ENCODE measurements at regions not wholly inside any gene's neighbourhood (a gene's known extent, or its start where the extent isn't known, plus 50 kb on each side); places are given as distances from the start of the nearest gene placed in this dataset.
A peak's percentile ranks its signal among the peaks of the same experiment; 100 is the strongest.

GRCh38 chr14:65263177-65263788 lies 149.2 kb upstream of the FUT8 start:
- no peak overlapping the region for H3K4me3 ChIP-seq (ENCODE audit: insufficient read depth, low read depth, low read length)
- H2BK20ac ChIP-seq (ENCODE audit: low read depth, low read length): no peak overlapping the region
- peak; percentile 61 for DNase-seq
- no peak overlapping the region for H3K4me2 ChIP-seq (ENCODE audit: low read depth, low read length)
- peak overlapping the region in 1 of 2 experiments; percentile 50; a peak in 1 of 4 replicates for H4K8ac ChIP-seq (ENCODE audit: low read depth in 2 of 2, low read length in 2 of 2)
- H3K4ac ChIP-seq (ENCODE audit: low read depth, low read length): no peak overlapping the region
- peak overlapping the region; percentile 92 for H2AK9ac ChIP-seq (replicated peaks; ENCODE audit: low read depth, low read length, poor library complexity)
- WGBS, 2 experiments (ENCODE audit: extremely low coverage in 2 of 2, insufficient read length in 1 of 2): no CpG with 5 or more reads among the region's 6 CpGs
- no peak overlapping the region for H3K9ac ChIP-seq (ENCODE audit: low read depth, low read length)
- TF ChIP-seq MAFK (IDR thresholded peaks at IDR 0.05; ENCODE audit: low read depth, low read length) (no peak), CEBPB (IDR thresholded peaks at IDR 0.05; ENCODE audit: low read depth, low read length) (peak; percentile 18; the same call in 1 of the 2 replicates), BHLHE40 (IDR thresholded peaks at IDR 0.05; ENCODE audit: low read depth, low read length) (no peak), NFE2L2 (IDR thresholded peaks at IDR 0.05; ENCODE audit: low read depth, low read length) (no peak), FOS (IDR thresholded peaks at IDR 0.05; ENCODE audit: low read depth, low read length) (0 out of 2 replicates have a peak, but pooled peaks have one; percentile 12), USF2 (IDR thresholded peaks at IDR 0.05; ENCODE audit: low read depth, low read length) (0 out of 2 replicates have a peak, but pooled peaks have one; percentile 5), MXI1 (IDR thresholded peaks at IDR 0.05; ENCODE audit: borderline replicate concordance, low read depth, low read length) (no peak)
- TF ChIP-seq, protein P1, sequence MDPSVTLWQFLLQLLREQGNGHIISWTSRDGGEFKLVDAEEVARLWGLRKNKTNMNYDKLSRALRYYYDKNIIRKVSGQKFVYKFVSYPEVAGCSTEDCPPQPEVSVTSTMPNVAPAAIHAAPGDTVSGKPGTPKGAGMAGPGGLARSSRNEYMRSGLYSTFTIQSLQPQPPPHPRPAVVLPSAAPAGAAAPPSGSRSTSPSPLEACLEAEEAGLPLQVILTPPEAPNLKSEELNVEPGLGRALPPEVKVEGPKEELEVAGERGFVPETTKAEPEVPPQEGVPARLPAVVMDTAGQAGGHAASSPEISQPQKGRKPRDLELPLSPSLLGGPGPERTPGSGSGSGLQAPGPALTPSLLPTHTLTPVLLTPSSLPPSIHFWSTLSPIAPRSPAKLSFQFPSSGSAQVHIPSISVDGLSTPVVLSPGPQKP (IDR thresholded peaks at IDR 0.05; ENCODE audit: borderline replicate concordance, low read depth, low read length): no peak
- no peak overlapping the region for H2AK5ac ChIP-seq (ENCODE audit: low read depth, low read length)
- no peak overlapping the region for H3K23ac ChIP-seq (ENCODE audit: low read depth, low read length)
- no peaks in the 10 kb centered on the region for H3K36me3 ChIP-seq (ENCODE audit: control insufficient read depth, insufficient read depth, low read length)
- H2BK15ac ChIP-seq (ENCODE audit: low read depth, low read length): peak overlapping the region; percentile 78; the same call in 1 of the 3 replicates
- H3K18ac ChIP-seq (ENCODE audit: low read depth, low read length): no peak overlapping the region
- CTCF ChIA-PET: no interaction called here
- dilution Hi-C loops (cut with HindIII; ENCODE audit: low sequenced_read_pairs, unreplicated experiment) (no loop called here), in situ Hi-C loops (cut with MboI; ENCODE audit: low sequenced_read_pairs) (no loop called here), intact Hi-C loops (cut with micrococcal nuclease) (no loop called here)
- H2BK120ac ChIP-seq (ENCODE audit: low read depth, low read length): peak overlapping the region; percentile 11; the same call in 1 of the 2 replicates
- no TSS peak for BruUV-seq (replicated peaks)
- no peak overlapping the region for H3K56ac ChIP-seq (ENCODE audit: extremely low read depth, insufficient read depth, low read length)
- no peak overlapping the region for H4K91ac ChIP-seq (ENCODE audit: insufficient read depth, low read depth, low read length)
- no peaks in the 10 kb centered on the region for H3K79me1 ChIP-seq (ENCODE audit: low read depth in 1 of 2, low read length in 2 of 2)
- no peak overlapping the region for H4K5ac ChIP-seq (ENCODE audit: low read depth, low read length)
- peaks cover 12% of the 10 kb centered on the region for H3K4me1 ChIP-seq (ENCODE audit: control insufficient read depth, insufficient read depth, low read length)
- peak; percentile 40; the same call in 1 of the 2 replicates for ATAC-seq (ENCODE audit: low read depth)
- POLR2A ChIA-PET (ENCODE audit: unreplicated experiment): no interaction called here
- H3K9me3 ChIP-seq (ENCODE audit: control insufficient read depth, insufficient read depth, low read length): peaks cover 8% of the 10 kb centered on the region
- H3K27me3 ChIP-seq (ENCODE audit: control insufficient read depth, insufficient read depth, low read length): no peaks in the 10 kb centered on the region
- no peaks in the 10 kb centered on the region for H4K20me1 ChIP-seq (ENCODE audit: insufficient read depth, low read length)
- H2BK5ac ChIP-seq (ENCODE audit: low read depth, low read length, poor library complexity, severe bottlenecking): no peak overlapping the region
- H2AFZ ChIP-seq (replicated peaks; ENCODE audit: low read length, poor library complexity): peak overlapping the region; percentile 82
- H3K9me1 ChIP-seq (ENCODE audit: insufficient read depth, low read length): 0 out of 2 replicates have a peak, but pooled peaks cover 3% of the 10 kb centered on the region
- peak overlapping the region; percentile 85 for H3K14ac ChIP-seq (replicated peaks; ENCODE audit: low read depth, low read length)
- H3K27ac ChIP-seq (ENCODE audit: insufficient read depth, low read length): no peak overlapping the region

Data from IMR-90 (cell line).